ENCODE measurements at regions not wholly inside any gene's neighbourhood (a gene's known extent, or its start where the extent isn't known, plus 50 kb on each side); places are given as distances from the start of the nearest gene placed in this dataset.

- TF ChIP-seq ZNF558 (CRISPR knock-in tag; IDR thresholded peaks at IDR 0.05; ENCODE audit: borderline replicate concordance) (no peak), ZGPAT (CRISPR knock-in tag; IDR thresholded peaks at IDR 0.05) (no peak), PRDM15 (CRISPR knock-in tag; IDR thresholded peaks at IDR 0.05) (no peak), BRD4 (CRISPR knock-in tag; IDR thresholded peaks at IDR 0.05) (no peak)
Measured at GRCh38 chr5:66353186-66353585, 209.1 kb downstream of the SREK1 start (continued).

- 11% methylated on average over 2 of the region's 2 CpGs for WGBS (ENCODE audit: low lambda C conversion rate)
- DNase-seq (ENCODE audit: low spot score) (no peak), ATAC-seq (no peak), FAIRE-seq (no peak)
- Histone ChIP-seq H3K9me3 (ENCODE audit: low read length) (no peaks in the 10 kb centered on the region), H3K4me1 (ENCODE audit: insufficient read depth, low read length) (no peaks in the 10 kb centered on the region), H3K4me3 (replicated peaks in 1 of 3; ENCODE audit: insufficient read depth in 1 of 3, low read depth in 2 of 3, low read length in 3 of 3) (no peak overlapping the region), H3K4me2 (ENCODE audit: low read depth, low read length) (no peak overlapping the region), H3K9ac (ENCODE audit: insufficient read depth, low read depth, low read length) (no peak overlapping the region), H3K36me3 (replicated peaks in 1 of 2; ENCODE audit: control insufficient read depth in 1 of 2, insufficient read depth in 2 of 2, low read length in 2 of 2) (no peaks in the 10 kb centered on the region), H2AFZ (ENCODE audit: low read length) (no peak overlapping the region), H4K20me1 (ENCODE audit: insufficient read depth, low read length) (no peaks in the 10 kb centered on the region), H3K79me2 (ENCODE audit: insufficient read depth, low read length) (no peaks in the 10 kb centered on the region), H3K27me3 (ENCODE audit: control insufficient read depth in 1 of 2, insufficient read depth in 2 of 2, low read length in 2 of 2) (peaks cover 1 to 3% of the 10 kb centered on the region in 2 experiments; a peak in 2 of 5 replicates), H3K27ac (ENCODE audit: extremely low read length, insufficient read depth, low read length) (no peak overlapping the region)
- TF ChIP-seq THAP9 (CRISPR knock-in tag; IDR thresholded peaks at IDR 0.05; ENCODE audit: borderline replicate concordance) (no peak), TMF1 (CRISPR knock-in tag; IDR thresholded peaks at IDR 0.05; ENCODE audit: low read depth) (no peak), NFE2L1 (CRISPR knock-in tag; IDR thresholded peaks at IDR 0.05; ENCODE audit: borderline replicate concordance) (no peak), ZNF17 (CRISPR knock-in tag; IDR thresholded peaks at IDR 0.05) (no peak)
- no TSS peak for BruUV-seq (replicated peaks)
- POLR2A ChIA-PET: no interaction called here
- in situ Hi-C loops (cut with HindIII; ENCODE audit: extremely low pct_ligation_motif_present, low pct_unique_long_range_greater_than_20kb): no loop called here
- intact Hi-C loops (cut with micrococcal nuclease; ENCODE audit: unreplicated experiment): no loop called here
- CTCF ChIA-PET (ENCODE audit: low intra/inter-chr PET ratio, low total read pairs): no interaction called here
Measured at GRCh38 chr5:66354422-66354821, 210.3 kb downstream of the SREK1 start.
